DMS153 treated with DMSO at 0.1 percent for 48 hours (cell line): ENCODE measurements at regions not wholly inside any gene's neighbourhood (a gene's known extent, or its start where the extent isn't known, plus 50 kb on each side); places are given as distances from the start of the nearest gene placed in this dataset.

ENCODE experiments used
- DNase-seq: peaks from one replicate; lab custom pipeline; 2025; ENCODE audit not compliant: unreplicated experiment; lab: John Stamatoyannopoulos, UW

GRCh38 chr10:113252650-113253618, 299.9 kb upstream of the HABP2 start:
- no peak for DNase-seq

DNA sequence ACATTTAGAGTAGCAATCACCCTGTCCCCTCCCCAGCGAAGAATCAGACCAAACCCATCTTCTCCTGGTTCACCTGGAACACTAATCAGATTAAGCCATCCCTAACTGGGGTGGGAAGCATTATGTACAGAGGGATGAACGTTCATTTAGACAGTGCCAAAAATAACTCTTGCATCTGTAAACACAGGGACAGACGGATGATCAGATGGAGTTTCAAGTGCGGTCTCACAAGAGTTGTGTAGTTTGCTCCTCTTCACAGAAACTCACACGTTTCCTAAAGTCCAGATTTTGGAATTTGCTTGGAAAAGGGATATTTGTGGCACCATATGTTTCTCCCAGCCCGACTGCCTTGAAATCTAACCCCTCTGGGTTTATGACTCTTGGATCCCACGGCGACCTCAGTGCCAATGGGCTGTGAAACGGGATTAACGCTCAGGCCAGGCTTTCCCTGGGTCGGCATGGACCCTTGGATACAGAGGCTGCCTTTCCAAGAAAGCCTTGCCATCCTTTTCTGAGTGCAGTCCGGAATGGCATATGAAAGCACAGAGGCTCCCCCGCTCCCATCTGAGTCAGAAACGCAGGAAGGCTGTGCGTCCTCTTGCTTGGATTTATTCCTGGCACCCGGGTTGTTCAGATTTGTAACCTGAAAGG, 293.2 kb upstream of the HABP2 start:
- no peak for DNase-seq

GRCh38 chr10:113261161-113261560, 291.7 kb upstream of the HABP2 start:
- no peak for DNase-seq

DNA sequence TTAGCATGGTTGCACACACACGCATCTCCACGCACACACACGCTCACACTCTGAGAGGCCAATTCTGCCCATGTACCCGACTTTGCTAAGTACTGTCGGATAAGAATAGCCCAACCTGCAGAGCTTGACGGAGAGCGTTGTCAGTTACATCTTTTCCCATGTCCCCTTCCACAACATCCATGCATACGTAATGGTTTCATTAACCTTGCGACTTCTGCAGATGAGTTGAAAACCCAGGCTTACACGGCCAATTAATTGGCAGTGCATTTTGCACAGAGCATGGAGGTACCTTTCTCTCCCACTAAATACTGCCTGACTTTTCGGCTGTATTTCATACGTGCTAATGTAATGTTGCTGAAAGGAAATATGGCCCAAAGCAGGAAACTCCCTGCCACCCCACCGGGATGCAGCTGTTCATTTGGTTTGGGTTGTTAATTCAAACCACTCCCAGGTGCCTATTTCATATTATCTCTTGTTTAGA, 291.2 kb upstream of the HABP2 start:
- no peak for DNase-seq

- DNase-seq = no peak
Measured at GRCh38 chr10:113263056-113263455, 289.8 kb upstream of the HABP2 start.

- DNase-seq = no peak
Measured at GRCh38 chr10:113264333-113265131, 288.3 kb upstream of the HABP2 start.

DNA sequence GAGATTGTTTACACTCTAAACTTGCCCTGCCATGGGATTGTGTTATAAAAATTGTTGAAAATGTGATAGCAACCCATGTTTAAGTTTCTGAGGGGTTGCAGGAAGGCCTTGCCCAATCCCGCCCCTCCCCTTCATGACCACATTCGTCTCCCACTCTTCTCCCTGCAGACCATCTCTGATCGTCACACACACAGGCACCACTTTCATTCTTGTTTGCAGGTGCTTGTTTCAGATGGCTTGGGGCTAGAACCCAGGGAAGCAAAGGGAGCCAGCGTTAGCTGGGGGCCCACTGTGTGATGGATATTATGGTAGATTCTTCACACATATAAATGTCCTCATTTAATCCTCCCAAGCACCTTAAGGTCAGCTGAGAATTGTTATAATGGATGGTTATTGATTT, 286.7 kb upstream of the HABP2 start:
- no peak for DNase-seq

DNA sequence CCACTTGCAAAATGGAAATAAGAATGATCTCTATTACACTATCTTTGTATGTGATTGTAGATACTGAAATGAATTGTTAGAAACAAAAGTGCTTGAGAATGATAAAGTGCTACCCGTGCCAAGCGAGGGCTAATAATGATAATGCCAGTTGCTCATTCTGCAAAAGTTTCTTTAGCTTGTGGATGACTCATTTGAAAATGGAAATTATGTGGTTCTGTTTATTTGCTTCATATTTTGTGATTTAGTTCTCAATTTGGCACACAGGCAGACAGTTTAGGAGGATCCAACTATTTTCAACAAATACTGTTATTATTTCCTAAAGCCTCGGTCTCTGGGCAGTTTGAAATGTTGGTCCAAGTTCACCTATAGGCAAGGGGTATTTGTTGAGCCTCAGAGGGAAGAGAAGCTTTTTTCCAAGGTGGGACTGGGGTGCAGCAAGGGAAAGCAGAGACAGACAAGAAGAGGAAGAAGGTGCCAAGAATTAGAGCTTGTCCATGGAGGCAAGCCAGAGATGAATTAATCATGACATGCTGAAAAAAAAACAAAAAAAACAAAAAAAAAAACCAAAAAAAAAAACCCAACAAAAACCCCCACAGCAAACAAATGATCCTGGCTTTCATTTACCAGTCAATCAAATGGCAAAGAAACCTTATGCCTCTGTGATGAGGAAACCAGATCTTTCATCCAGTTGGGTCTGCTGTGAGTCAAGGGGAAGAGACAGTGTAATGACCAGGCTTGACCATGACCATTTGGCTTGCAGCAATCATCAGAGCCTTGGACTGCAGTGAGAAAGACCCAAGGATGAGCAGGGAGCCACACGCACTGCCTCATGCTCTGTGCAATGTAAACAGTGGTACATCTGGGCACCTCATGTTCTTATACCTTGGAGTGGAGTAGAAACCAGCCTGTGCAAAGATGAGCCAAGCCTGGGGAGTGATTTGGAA, 285.0 kb upstream of the HABP2 start:
- no peak for DNase-seq

DNA sequence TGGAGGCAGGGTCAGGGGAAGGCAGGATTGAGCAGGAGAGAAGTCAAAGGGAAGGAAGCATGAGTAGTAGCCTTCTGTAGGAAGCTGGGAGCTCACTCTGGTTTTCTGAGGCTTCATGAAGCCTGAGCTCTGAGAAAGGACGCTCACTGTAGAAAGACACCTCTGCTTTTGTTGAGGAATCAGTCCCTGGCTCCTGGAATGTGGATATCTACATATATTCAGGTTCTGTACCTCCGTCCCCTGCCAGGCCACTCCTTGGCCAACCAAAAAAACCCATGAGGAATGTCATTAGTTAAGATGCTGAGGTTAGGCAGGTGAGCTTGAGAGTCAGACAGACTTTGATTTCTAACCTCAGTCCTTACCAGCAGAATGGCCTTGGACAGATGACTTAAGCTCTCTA, 283.5 kb upstream of the HABP2 start:
- no peak for DNase-seq

- DNase-seq = no peak
Measured at GRCh38 chr10:113272511-113272910, 280.3 kb upstream of the HABP2 start.

DNA sequence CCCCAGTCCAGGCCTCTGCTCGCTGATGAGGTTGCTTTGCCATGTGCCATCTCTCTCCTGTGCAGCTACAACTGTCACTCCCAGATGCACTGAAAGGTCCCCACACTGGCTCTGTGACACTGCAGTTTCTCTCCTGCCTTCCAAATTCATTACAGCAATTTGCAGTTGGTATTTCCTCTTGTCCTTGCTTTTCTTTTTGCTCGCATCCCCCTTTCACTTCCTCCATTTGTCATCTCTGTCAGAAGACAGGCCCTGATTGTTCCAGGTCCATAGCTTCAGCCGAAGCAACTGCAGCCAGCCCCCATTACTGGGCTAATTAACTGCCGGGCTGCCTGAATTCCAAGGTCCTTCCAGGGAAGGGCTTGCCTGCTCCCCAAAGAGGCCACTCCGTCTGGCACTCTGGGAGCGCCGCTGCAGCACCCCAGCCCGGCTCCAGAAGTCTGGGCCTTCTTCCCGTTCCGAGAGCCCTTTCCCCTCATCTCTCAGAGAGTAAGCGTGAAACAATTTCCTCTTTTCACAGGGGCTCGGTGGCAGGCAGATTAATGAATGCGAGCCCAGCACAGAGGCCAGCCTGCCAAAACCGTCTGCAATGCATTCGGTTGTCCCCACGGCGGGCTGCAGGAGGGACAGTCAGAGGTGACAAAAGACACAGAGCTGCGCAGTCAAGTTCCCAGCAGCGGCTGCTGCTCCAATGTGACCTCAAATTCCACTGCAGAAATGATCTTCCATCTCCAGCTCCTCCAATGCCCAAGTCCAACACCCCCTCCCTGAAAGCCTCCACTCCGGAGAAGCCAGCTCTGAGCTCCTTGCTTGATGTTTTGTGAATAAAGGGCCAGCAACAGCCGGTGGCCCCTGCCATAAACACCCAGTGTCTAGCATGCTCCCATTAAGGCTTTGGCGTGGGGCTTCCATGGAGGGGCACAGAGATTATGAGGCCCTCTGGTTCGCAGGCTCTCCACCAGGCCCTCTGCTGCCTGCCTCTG, 279.4 kb upstream of the HABP2 start:
- no peak for DNase-seq

- DNase-seq = no peak
Measured at GRCh38 chr10:113274176-113274829, 278.6 kb upstream of the HABP2 start.

DNA sequence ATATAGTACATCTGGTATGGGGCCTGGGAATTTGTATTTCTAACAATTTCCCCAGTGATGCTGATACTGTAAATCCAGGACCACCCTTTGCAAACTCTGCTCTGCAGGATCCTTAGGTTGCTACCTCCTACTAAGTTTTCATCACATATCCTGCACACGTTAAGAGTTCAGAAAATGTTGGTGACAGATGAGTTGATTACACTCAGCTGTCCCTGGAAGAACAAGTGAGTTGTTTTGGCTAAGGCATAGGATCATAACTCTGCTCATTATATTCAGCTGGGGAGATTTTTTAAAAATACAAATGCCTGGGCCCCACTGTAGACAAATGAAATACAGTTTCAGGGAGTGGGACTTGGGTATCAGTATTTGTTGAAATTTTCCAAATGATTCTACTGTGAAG, 274.6 kb upstream of the HABP2 start:
- no peak for DNase-seq

DNA sequence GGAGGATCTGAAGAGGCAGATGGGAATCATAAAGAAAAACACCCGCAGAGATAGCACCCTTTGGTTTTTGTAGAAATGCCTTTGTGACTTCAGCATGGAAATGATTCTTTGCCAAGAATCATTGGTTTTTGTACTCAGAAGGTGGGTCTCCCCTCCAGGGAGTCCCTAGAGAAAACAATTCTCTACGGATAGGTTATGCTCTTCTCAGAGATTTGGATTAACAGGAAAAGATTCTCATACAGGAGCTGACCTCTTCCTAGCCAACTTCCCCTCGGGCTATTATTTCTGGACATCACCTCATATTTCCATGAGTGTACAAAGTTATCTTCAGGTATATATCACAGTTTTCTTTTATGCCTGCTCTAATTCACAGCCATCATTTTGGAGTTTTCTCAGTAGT, 274.2 kb upstream of the HABP2 start:
- DNase-seq = no peak

GRCh38 chr10:113279262-113279661, 273.6 kb upstream of the HABP2 start:
- DNase-seq = no peak

DNA sequence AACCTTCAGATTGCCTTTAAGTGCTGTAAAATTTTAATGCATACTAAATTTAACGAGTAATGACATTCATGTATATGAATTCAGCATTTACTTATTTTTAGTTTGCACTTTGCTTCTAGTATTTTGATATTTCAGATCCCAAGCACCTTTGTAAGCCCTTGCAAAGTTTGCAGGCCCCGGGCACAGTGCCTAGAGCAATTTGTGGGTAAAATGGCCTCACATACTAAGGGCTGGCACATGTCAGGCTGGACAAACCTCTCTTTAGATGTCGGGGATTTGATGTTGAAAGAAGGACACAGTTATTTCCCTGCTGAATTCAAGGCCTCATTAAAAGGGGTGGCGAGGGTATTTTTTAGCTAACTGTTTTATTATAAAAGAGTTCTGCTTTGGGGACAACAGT, 270.3 kb upstream of the HABP2 start:
- DNase-seq = no peak

GRCh38 chr10:113283189-113283588, 269.7 kb upstream of the HABP2 start:
- no peak for DNase-seq

DNA sequence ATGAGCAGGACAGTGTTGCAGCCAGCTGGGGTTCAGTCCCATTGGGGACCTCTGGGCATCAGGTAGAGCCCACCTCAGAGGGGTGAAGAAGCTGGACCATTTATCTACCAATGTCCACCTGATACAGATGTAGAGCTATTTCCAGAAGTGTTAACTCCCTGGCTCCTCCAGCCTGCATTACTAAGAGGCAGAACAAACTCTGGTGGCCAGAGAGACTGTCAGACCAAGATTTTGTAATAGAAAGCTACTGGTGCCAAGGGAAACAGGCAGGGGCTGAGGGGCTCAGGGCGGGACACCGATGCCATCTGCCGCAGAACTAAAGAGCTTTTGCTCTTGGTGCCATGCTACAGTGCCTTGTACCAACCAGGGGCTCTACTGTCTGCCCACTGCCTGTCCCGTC, 268.2 kb upstream of the HABP2 start:
- DNase-seq = no peak

DNA sequence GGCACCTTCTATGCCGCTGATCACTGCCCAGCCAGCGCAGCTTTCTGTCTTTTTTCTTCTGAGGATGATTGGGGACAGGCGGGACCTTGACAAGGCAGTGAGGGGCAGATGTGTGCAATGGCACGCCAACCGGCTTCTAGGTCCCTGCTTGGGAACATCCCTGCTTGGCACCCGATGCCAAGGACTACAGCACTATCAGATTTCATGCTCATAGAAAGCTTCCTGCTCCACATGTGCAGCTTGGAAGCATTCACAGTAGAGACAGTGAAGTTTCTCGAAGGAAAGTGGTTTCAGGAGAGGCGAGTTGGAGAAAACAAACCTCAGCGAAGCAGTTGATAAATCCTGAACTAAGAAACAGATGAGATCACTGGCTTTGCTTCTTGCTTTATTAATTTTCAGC, 267.5 kb upstream of the HABP2 start:
- DNase-seq = no peak
